ENCODE measurements at regions not wholly inside any gene's neighbourhood (a gene's known extent, or its start where the extent isn't known, plus 50 kb on each side); places are given as distances from the start of the nearest gene placed in this dataset.

GRCh38 chr5:2433086-2433485 lies 318.4 kb downstream of the IRX2 start:
- Histone ChIP-seq H3K79me2 (ENCODE audit: low read length) (no peaks in the 10 kb centered on the region), H2AFZ (ENCODE audit: low read length) (no peak overlapping the region), H3K4me3 (ENCODE audit: low read length) (no peak overlapping the region), H3K4me2 (ENCODE audit: low read length) (no peak overlapping the region), H3K27ac (ENCODE audit: low read length) (no peak overlapping the region), H3K36me3 (ENCODE audit: low read depth, low read length) (no peaks in the 10 kb centered on the region), H3K9me3 (ENCODE audit: low read length) (0 out of 2 replicates have a peak, but pooled peaks cover 7% of the 10 kb centered on the region), H3K4me1 (ENCODE audit: insufficient read depth, low read length) (no peaks in the 10 kb centered on the region), H3K9me2 (replicated peaks; ENCODE audit: low read length) (no peaks in the 10 kb centered on the region), H3F3A (ENCODE audit: low read length, unreplicated experiment) (no peaks in the 10 kb centered on the region), H3K27me3 (ENCODE audit: low read length) (no peaks in the 10 kb centered on the region), H4K20me1 (ENCODE audit: low read length) (no peaks in the 10 kb centered on the region), H3K9ac (ENCODE audit: low read length) (no peak overlapping the region)
- DNase-seq: no peak
- no peak for TF ChIP-seq EZH2 (IDR thresholded peaks at IDR 0.05; ENCODE audit: low read length, unreplicated experiment)
- no peak for TF ChIP-seq CTCF (conservative IDR thresholded peaks at IDR 0.05; ENCODE audit: low read depth, low read length)
- no peak for TF ChIP-seq EZH2phosphoT487 (IDR thresholded peaks at IDR 0.05; ENCODE audit: borderline replicate concordance, low read length)
- CTCF ChIA-PET: no interaction called here
- no peak for ATAC-seq
- no TSS peak for BruUV-seq (replicated peaks)
- POLR2A ChIA-PET (ENCODE audit: unreplicated experiment): no interaction called here
- intact Hi-C loops (cut with micrococcal nuclease): no loop called here

- H3K79me2 ChIP-seq (ENCODE audit: low read length): no peaks in the 10 kb centered on the region
Measured at GRCh38 chr5:2432076-2432920, 319.2 kb downstream of the IRX2 start.

More at GRCh38 chr5:2432076-2432920, 319.2 kb downstream of the IRX2 start:
- Histone ChIP-seq H4K20me1 (ENCODE audit: low read length) (no peaks in the 10 kb centered on the region), H3F3A (ENCODE audit: low read length, unreplicated experiment) (no peaks in the 10 kb centered on the region), H3K4me2 (ENCODE audit: low read length) (no peak overlapping the region), H3K4me3 (ENCODE audit: low read length) (no peak overlapping the region), H3K27me3 (ENCODE audit: low read length) (no peaks in the 10 kb centered on the region), H3K9ac (ENCODE audit: low read length) (no peak overlapping the region), H3K9me2 (replicated peaks; ENCODE audit: low read length) (no peaks in the 10 kb centered on the region), H3K9me3 (ENCODE audit: low read length) (no peaks in the 10 kb centered on the region), H2AFZ (ENCODE audit: low read length) (no peak overlapping the region), H3K36me3 (ENCODE audit: low read depth, low read length) (no peaks in the 10 kb centered on the region), H3K27ac (ENCODE audit: low read length) (no peak overlapping the region), H3K4me1 (ENCODE audit: insufficient read depth, low read length) (no peaks in the 10 kb centered on the region)
- CTCF ChIA-PET: no interaction called here
- intact Hi-C loops (cut with micrococcal nuclease): no loop called here
- no peak for DNase-seq
- BruUV-seq (replicated peaks): no TSS peak
- no peak for ATAC-seq
- TF ChIP-seq EZH2phosphoT487 (IDR thresholded peaks at IDR 0.05; ENCODE audit: borderline replicate concordance, low read length): no peak
- no peak for TF ChIP-seq CTCF (conservative IDR thresholded peaks at IDR 0.05; ENCODE audit: low read depth, low read length)
- TF ChIP-seq EZH2 (IDR thresholded peaks at IDR 0.05; ENCODE audit: low read length, unreplicated experiment): no peak
- POLR2A ChIA-PET (ENCODE audit: unreplicated experiment): no interaction called here
